ENCODE measurements at regions not wholly inside any gene's neighbourhood (a gene's known extent, or its start where the extent isn't known, plus 50 kb on each side); places are given as distances from the start of the nearest gene placed in this dataset.
"Not testable (repeated sequence)": the region's sequence is repeated elsewhere in the genome, so short reads cannot be mapped to it uniquely, and the experiment has no call there.

DNA sequence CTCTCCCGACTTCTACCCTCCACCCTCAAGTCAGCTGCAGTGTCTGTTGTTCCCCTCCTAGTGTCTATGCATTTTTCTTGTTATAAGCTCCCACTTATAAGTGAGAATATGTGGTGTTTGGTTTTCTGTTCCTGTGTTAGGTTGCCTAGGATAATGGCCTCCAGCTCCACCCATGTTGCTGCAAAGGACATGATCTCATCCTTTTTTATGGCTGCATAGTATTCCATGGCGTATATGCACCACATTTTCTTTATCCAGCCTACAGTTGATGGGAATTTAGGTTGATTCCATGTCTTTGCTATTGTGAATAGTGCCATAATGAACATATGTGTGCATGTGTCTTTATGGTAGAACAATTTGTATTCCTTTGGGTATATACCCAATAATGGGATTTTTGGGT, 80.7 kb downstream of the SPTSSA start:
- H3K4me3 ChIP-seq (ENCODE audit: low read depth, low read length) = not testable (repeated sequence)

DNA sequence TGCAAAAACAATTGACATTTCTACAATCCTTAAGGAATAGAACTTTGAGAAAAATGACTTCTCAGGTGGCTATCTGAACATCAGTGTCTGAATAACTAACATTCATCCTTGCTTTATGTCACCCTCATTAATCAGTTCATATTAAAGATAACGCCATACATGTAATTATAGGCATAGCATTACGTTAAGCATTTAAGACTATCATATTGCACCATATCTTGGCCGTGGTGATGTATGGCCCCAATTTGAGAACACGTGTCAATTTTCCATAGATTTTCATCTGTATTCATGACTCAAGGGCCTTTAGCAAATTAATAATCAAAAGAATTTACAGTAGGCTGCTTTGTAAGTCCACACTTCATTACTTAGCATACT, 81.6 kb downstream of the SPTSSA start:
- no peak overlapping the region for H3K4me3 ChIP-seq (ENCODE audit: low read depth, low read length)
- no peak for TF ChIP-seq CTCF (IDR thresholded peaks at IDR 0.05; ENCODE audit: low read depth, low read length)

DNA sequence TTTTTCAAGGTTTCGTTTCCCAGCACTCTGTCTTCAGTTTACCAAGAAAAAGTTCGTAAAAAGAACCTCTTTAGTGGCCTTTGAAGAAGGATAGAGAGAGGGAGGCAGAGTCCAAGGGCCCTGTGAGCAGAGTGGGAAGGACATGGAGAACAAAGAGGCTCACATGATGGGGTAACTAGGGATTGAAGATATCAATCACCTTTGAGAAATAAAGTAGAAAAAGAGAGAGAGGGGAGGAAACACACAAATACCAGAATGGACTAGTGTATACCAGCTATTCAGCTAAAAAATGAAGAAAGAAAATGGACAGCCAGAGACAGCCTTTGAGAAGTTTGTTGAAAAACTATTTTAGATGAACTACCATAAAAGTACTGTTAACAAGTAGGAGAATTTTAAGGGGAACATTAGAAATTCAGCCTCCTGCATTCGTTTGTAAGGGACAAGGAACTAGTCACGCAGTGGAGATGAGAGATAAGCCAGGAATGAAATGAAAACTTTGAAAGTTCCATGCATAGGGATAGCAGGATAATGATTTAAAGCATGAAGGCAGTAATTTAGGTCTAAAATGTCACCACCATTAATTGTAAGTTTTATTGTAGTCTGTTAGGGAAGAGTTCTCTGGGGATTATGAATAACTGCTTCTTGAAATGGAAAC, 82.1 kb downstream of the SPTSSA start:
- TF ChIP-seq CTCF (IDR thresholded peaks at IDR 0.05; ENCODE audit: low read depth, low read length) = no peak
- no peak overlapping the region for H3K4me3 ChIP-seq (ENCODE audit: low read depth, low read length)

DNA sequence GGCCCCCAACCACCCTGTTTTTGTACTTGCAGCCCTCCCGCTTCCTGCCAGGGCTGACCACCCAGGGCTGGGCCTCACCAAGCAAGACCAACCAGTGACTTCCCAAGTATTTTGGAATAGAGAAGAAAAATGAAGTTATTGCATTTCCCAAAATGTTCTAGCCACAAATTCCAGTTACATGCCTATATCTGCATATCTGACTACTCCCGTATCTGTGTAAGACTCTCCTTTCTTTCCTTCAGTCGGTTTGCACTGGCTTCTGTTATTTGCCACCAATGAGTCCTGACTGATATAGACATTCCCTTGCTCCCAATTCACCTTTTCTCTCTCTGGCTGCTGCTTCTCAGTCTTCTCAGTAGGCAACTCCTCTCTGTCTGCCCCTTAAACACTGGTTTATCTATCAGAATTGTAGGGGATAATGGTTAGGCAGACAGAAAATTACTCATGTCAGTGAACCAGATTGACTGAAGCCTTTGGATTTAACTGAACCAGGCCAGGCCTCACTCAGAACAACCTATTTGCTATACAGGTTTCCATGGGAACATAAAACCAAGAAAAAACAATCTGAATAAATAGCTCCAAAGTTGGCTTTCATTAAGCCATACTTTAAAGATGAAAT, 85.3 kb downstream of the SPTSSA start:
- no peak for TF ChIP-seq CTCF (IDR thresholded peaks at IDR 0.05; ENCODE audit: low read depth, low read length)
- no peak overlapping the region for H3K4me3 ChIP-seq (ENCODE audit: low read depth, low read length)

- H3K4me3 ChIP-seq (ENCODE audit: low read depth, low read length) = no peak overlapping the region
- no peak for TF ChIP-seq CTCF (IDR thresholded peaks at IDR 0.05; ENCODE audit: low read depth, low read length)
Measured at GRCh38 chr14:34374998-34375740, 86.9 kb downstream of the SPTSSA start.

DNA sequence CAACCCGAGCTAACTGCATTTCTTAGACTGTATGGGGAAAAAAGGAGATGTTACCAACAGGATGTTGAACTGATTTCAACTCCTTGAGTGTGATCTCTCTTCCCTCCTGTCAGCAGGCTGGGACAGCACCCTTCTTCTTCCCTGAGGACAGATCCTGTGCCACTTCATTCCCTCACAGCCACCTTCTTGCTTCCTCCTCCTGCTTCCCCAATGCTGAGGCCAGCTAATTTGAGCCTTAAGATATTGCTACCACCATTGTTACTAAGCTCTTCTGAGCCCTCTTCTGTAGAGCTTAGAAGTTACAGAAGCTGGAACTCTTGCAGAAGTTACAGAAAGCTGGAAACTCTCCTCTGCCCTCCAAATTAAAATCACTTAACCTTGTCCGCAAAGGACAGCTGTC, 88.8 kb downstream of the SPTSSA start:
- H3K4me3 ChIP-seq (ENCODE audit: low read depth, low read length) = no peak overlapping the region
- no peak for TF ChIP-seq CTCF (IDR thresholded peaks at IDR 0.05; ENCODE audit: low read depth, low read length)

- TF ChIP-seq CTCF (IDR thresholded peaks at IDR 0.05; ENCODE audit: low read depth, low read length) = no peak
Measured at GRCh38 chr14:34372786-34373185, 89.3 kb downstream of the SPTSSA start.

More at GRCh38 chr14:34372786-34373185, 89.3 kb downstream of the SPTSSA start:
- no peak overlapping the region for H3K4me3 ChIP-seq (ENCODE audit: low read depth, low read length)
